Skeletal muscle tissue (tissue), 3 donors: ENCODE measurements at regions not wholly inside any gene's neighbourhood (a gene's known extent, or its start where the extent isn't known, plus 50 kb on each side); places are given as distances from the start of the nearest gene placed in this dataset.
"Not testable (repeated sequence)": the region's sequence is repeated elsewhere in the genome, so short reads cannot be mapped to it uniquely, and the experiment has no call there.

Experiments
- H3K27ac ChIP-seq: one replicate; pipeline ENCODE4 v1.7.0; 2013; ENCODE audit warnings: mild to moderate bottlenecking, low read depth, low read length, inconsistent platforms
- H3K27me3 ChIP-seq, 3 donors: one replicate each; pipeline ENCODE4 v1.7.0; 2013; ENCODE audit warnings: low read length in 3 of 3; ENCODE audit not compliant: control insufficient read depth in 3 of 3, insufficient read depth in 3 of 3
- H3K36me3 ChIP-seq, 3 donors: one replicate each; pipeline ENCODE4 v1.7.0; 2013; ENCODE audit warnings: low read length in 3 of 3; ENCODE audit not compliant: control insufficient read depth in 3 of 3, insufficient read depth in 3 of 3
- H3K4me1 ChIP-seq, 3 donors: one replicate each; pipeline ENCODE4 v1.7.0; 2013; ENCODE audit warnings: low read length in 3 of 3, mild to moderate bottlenecking in 3 of 3; ENCODE audit not compliant: control insufficient read depth in 3 of 3, insufficient read depth in 3 of 3
- H3K4me3 ChIP-seq, 3 donors: one replicate each; pipeline ENCODE4 v1.7.0; 2013; ENCODE audit warnings: low read length in 3 of 3
- H3K9ac ChIP-seq, 3 donors: one replicate each; pipeline ENCODE4 v1.7.0; 2013; ENCODE audit warnings: low read length in 3 of 3, mild to moderate bottlenecking in 3 of 3, moderate library complexity in 2 of 3, low read depth in 1 of 3
- H3K9me3 ChIP-seq, 3 donors: one replicate each; pipeline ENCODE4 v1.7.0; 2013; ENCODE audit warnings: low read length in 3 of 3; ENCODE audit not compliant: control insufficient read depth in 3 of 3
- donor health status: Osteomylitis.

DNA sequence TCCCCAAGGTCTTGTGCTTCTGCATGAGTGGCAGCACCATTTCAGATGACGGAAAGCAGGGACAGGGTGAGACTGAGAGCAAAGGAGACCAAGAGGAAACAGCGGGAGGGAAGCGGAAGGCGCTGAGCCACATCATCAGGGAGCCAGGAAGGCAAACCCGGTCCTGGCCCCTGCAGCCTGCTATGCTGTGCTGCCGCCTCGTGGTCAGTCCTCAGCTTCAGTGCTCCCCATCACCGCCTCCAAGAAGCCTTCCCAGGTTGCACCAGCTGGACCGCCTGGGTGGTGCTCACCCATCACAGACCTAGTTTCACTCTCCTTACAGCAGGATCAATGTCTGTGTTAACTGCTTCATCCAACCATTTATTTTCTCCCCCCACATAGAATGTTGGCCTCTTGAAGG lies 73.0 kb upstream of the PHF21B start:
- peaks cover 13 to 47% (median 15%) of the 10 kb centered on the region in 3 donors for H3K27me3 ChIP-seq

DNA sequence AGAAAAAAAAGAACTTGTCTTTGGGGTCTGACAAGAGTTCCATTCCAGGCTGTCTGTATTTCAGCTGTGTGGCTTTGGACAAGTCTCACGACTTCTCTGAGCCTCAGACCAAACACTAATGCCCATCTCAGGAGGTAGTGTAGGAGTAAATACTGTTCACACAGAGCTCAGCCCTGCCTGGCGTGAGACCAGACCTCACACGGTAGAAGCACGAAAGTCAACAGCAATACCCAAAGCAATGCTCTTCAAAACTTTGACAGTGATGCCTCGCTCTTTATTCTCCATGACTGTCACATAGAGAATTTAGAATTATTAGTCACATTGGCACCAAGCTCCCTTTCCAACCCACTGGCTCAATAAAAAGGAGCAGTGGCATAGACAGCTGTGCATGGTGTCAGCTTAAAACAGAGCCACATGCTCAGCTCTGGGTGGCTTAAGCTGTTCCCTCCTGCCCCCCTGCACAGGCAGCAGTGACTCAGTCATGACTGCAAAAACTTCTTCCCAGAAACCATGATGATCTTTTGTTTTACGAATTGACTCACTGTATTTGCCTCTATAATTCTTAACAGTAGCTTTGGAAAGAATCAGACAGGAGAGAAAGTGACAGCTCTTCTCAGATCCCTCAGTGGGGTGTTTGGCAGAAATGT lies 74.0 kb upstream of the PHF21B start:
- no peak overlapping the region for H3K9ac ChIP-seq

More for the DNA sequence above, 73.0 kb upstream of the PHF21B start:
- Histone ChIP-seq H3K4me1 (no peaks in the 10 kb centered on the region), H3K9ac (no peak overlapping the region), H3K9me3 (no peaks in the 10 kb centered on the region), H3K27ac (no peak overlapping the region), H3K36me3 (no peaks in the 10 kb centered on the region), H3K4me3 (no peak overlapping the region)

DNA sequence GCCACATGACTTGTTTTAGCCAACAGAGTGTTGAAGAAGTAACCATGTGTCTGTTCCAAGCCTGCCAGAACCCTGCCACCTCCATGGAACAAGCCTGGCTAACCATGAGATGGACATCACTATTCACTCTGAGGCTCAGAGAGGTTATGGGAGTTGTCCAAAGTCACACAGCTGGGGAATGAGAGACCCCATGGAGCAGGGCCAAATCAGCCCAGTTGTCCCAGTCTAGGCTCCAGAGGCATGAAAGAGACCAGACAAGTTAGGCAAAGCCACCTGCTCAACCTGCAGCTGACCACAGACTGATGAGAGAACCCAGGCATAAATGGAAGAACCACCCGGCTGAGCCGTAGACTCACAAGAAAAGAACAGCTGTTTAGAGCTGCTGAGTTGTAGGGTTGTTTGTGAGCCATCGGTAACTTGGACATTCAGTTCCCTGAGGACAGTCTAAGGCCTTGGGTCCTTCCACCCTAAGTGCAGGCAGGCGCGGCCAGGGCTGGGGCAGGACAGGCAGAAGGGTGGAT lies 74.7 kb upstream of the PHF21B start:
- H3K27me3 ChIP-seq: peaks cover 0 to 39% (median 11%) of the 10 kb centered on the region in 3 donors
- H3K4me1 ChIP-seq: no peaks in the 10 kb centered on the region
- no peak overlapping the region for H3K9ac ChIP-seq
- H3K27ac ChIP-seq: no peak overlapping the region
- no peaks in the 10 kb centered on the region for H3K9me3 ChIP-seq
- H3K36me3 ChIP-seq: no peaks in the 10 kb centered on the region
- H3K4me3 ChIP-seq: no peak overlapping the region

More for the DNA sequence above, 74.0 kb upstream of the PHF21B start:
- Histone ChIP-seq H3K9me3 (no peaks in the 10 kb centered on the region), H3K4me1 (no peaks in the 10 kb centered on the region), H3K36me3 (no peaks in the 10 kb centered on the region), H3K27ac (no peak overlapping the region), H3K4me3 (no peak overlapping the region), H3K27me3 (peaks cover 3 to 39% (median 11%) of the 10 kb centered on the region in 3 donors)

DNA sequence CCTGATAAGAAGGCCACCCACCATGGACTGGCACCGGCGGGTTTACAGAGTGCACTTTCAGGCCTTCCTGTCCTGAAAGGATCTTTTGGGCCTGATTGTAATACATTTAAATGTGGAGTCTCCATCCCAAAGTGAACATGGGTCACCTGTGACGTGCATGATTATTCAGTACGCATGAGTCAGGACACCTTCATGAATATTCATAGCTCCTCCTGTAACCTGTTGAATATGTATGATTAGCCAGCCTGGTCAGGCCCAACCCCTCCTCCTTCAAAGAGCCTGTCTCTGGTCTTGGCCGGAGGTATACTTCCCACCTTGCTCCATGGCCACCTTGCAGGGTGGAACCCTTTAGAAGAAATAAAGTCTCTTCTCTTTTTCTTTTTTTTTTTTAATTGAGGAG lies 75.9 kb upstream of the NUP50 start:
- Histone ChIP-seq H3K4me3 (no peak overlapping the region), H3K9me3 (peaks cover 0 to 3% (median 0%) of the 10 kb centered on the region in 3 donors), H3K27ac (no peak overlapping the region), H3K9ac (no peak overlapping the region), H3K36me3 (no peaks in the 10 kb centered on the region), H3K27me3 (peaks cover 4 to 24% (median 7%) of the 10 kb centered on the region in 3 donors), H3K4me1 (no peaks in the 10 kb centered on the region)

DNA sequence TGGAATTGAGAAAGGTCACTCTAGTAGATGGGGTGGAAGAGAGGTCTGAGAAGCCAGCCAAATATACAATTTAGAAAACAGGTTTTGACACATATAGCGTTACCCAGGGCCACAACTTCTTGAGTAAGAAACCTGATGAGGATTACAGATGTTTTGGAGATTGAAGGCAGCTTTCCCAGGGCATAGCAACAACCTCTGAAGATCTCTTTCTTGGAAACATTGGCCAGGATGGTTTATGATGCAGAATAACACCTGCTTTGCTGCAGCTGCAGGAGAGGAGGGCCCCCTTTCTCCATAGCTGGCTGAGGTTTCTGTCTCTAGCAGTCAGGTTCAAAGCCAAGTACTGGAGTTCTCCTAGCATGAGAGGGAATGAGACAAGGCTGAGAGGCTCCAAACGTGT lies 75.1 kb upstream of the NUP50 start:
- Histone ChIP-seq H3K4me3 (no peak overlapping the region), H3K9ac (no peak overlapping the region), H3K9me3 (peaks cover 0 to 3% (median 0%) of the 10 kb centered on the region in 3 donors), H3K27ac (no peak overlapping the region), H3K4me1 (no peaks in the 10 kb centered on the region), H3K36me3 (no peaks in the 10 kb centered on the region), H3K27me3 (peaks cover 0 to 20% (median 11%) of the 10 kb centered on the region in 3 donors)

DNA sequence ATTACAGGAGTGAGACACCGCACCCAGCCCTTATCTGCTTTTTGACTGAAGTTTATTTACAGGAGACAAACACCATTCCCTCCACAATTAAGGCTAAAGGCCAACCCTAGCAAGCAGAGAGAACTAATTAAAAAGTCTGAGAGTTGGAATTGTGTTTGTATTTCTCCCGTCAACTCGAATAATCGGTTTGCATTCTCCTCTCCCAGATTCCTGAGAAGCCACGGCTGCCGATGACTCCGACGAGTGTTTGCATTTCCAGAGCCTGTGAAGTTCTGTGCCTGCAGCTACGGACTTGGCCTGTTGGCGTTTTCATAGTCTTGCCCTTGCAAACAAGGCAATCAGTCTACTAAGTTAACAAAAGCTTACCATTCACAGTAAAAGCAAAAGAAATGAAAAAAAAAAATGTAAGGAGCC lies 73.2 kb upstream of the NUP50 start:
- H3K9me3 ChIP-seq: peaks cover 0 to 3% (median 0%) of the 10 kb centered on the region in 3 donors
- no peak overlapping the region for H3K9ac ChIP-seq
- peaks cover 11 to 25% (median 16%) of the 10 kb centered on the region in 3 donors for H3K27me3 ChIP-seq
- H3K36me3 ChIP-seq: no peaks in the 10 kb centered on the region
- H3K4me3 ChIP-seq: no peak overlapping the region
- no peak overlapping the region for H3K27ac ChIP-seq
- H3K4me1 ChIP-seq: no peaks in the 10 kb centered on the region

DNA sequence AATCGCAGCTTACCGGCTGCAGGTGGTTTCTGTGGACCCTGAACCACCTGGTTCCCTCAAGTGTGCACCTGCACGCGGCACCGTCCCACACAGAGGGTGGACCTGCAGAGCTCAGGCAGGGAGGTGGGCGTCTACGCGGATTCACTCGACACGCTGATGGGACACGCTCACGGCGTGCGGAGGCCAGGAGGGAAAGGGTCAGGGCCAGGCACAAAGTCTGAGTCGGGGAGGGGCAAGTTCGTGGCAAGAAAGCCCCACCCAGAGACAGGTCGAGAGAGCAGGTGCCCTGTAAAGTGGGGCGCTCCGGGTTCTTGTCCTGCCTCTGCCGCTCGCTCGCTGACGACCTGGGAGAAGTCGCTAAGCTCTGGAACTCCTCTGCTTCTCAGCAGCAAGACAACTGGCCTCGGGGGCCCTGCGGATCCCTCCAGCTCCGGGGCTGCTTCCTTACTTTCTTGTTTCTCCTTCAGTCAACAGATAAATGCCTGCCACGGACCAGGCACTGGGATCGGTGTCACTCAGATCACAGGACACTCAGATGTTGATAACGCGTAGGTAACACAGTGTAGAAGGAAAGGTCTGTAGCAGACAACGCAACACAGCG lies 72.4 kb upstream of the NUP50 start:
- H3K27me3 ChIP-seq: peaks cover 15 to 29% (median 18%) of the 10 kb centered on the region in 3 donors

DNA sequence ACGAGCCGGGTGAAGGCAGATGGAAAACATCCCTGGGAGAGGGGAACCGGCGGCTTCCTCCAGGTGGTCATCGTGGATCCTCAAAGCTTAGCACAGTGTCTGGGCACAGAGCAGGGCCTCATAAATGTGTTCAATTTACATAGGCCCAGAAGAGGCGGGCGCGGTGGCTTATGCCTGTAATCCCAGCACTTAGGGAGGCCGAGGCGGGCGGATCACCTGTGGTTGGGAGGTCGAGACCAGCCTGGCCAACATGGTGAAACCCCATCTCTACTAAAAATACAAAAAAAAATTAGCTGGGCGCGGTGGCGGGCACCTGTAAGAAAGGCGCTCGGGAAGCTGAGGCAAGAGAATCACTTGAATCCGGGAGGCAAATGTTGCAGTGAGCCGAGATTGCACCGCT lies 71.8 kb upstream of the NUP50 start:
- H3K27ac ChIP-seq, H3K36me3 ChIP-seq, H3K4me1 ChIP-seq, H3K9ac ChIP-seq, H3K9me3 ChIP-seq, H3K4me3 ChIP-seq: not testable (repeated sequence)
- peaks cover 19 to 29% (median 20%) of the 10 kb centered on the region in 3 donors for H3K27me3 ChIP-seq

More for the DNA sequence above, 72.4 kb upstream of the NUP50 start:
- H3K4me3 ChIP-seq: no peak overlapping the region
- H3K27ac ChIP-seq: no peak overlapping the region
- no peaks in the 10 kb centered on the region for H3K4me1 ChIP-seq
- no peaks in the 10 kb centered on the region for H3K36me3 ChIP-seq
- H3K9ac ChIP-seq: no peak overlapping the region
- H3K9me3 ChIP-seq: peaks cover 0 to 3% (median 0%) of the 10 kb centered on the region in 3 donors

DNA sequence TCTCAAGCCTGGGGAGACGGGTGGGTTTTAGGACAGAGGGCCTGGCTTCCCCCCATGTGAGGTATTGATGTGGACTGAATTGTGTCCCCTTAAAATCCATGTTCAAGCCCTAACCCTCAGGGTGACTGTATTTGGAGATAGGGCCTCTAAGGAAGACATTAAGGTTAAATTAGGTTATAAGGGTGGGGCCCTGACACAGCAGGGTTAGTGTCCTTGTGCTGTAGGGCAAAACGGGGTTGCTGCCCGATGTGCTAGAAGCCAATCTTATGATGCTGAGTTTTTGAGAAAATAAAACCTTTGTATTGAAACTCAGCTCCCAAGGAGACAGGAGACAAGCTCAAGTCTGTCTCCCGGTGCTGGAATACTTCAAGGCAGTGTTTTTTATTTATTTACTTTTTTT lies 71.1 kb upstream of the NUP50 start:
- Histone ChIP-seq H3K27ac (no peak overlapping the region), H3K4me1 (no peaks in the 10 kb centered on the region), H3K36me3 (no peaks in the 10 kb centered on the region), H3K9ac (no peak overlapping the region), H3K27me3 (peaks cover 19 to 33% (median 25%) of the 10 kb centered on the region in 3 donors), H3K4me3 (no peak overlapping the region), H3K9me3 (peaks cover 0 to 3% (median 0%) of the 10 kb centered on the region in 3 donors)

DNA sequence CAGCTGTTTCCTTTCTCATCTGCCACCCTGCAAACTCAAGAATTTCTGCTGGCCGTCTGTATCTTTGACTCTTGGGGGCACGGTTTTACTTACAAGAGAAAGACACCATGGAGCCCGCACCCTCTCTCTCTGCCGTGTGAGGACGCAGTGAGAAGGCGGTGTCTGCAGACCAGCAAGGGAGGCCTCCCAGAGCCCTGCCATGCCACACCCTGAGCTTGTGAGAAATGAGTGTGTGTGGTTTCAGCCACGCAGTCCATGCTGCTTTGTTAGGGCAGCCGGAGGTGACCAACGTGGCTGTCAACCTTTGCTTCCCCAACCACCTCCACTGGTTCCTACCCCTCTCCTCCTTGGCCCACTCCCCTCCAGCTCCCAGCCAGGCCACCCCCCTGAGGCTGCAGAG lies 70.1 kb upstream of the NUP50 start:
- no peak overlapping the region for H3K27ac ChIP-seq
- H3K9ac ChIP-seq: no peak overlapping the region
- H3K36me3 ChIP-seq: no peaks in the 10 kb centered on the region
- H3K4me3 ChIP-seq: no peak overlapping the region
- H3K9me3 ChIP-seq: peaks cover 0 to 3% (median 0%) of the 10 kb centered on the region in 3 donors
- no peaks in the 10 kb centered on the region for H3K4me1 ChIP-seq
- peaks cover 19 to 34% (median 25%) of the 10 kb centered on the region in 3 donors for H3K27me3 ChIP-seq
